ENCODE measurements at regions not wholly inside any gene's neighbourhood (a gene's known extent, or its start where the extent isn't known, plus 50 kb on each side); places are given as distances from the start of the nearest gene placed in this dataset.

- in situ Hi-C loops (cut with HindIII; ENCODE audit: extremely low pct_ligation_motif_present, low pct_unique_long_range_greater_than_20kb): no loop called here
- Histone ChIP-seq H3K27me3 (ENCODE audit: control insufficient read depth in 1 of 2, insufficient read depth in 2 of 2, low read length in 2 of 2) (no peaks in the 10 kb centered on the region; a peak in 1 of 5 replicates), H3K27ac (ENCODE audit: extremely low read length, insufficient read depth, low read length) (no peak overlapping the region), H3K4me1 (ENCODE audit: insufficient read depth, low read length) (no peaks in the 10 kb centered on the region), H3K36me3 (replicated peaks in 1 of 2; ENCODE audit: control insufficient read depth in 1 of 2, insufficient read depth in 2 of 2, low read length in 2 of 2) (no peaks in the 10 kb centered on the region), H3K4me2 (ENCODE audit: low read depth, low read length) (no peak overlapping the region), H3K4me3 (replicated peaks in 1 of 3; ENCODE audit: insufficient read depth in 1 of 3, low read depth in 2 of 3, low read length in 3 of 3) (no peak overlapping the region), H3K9ac (ENCODE audit: insufficient read depth, low read depth, low read length) (no peak overlapping the region), H3K9me3 (ENCODE audit: low read length) (no peaks in the 10 kb centered on the region), H2AFZ (ENCODE audit: low read length) (no peak overlapping the region), H3K79me2 (ENCODE audit: insufficient read depth, low read length) (no peaks in the 10 kb centered on the region), H4K20me1 (ENCODE audit: insufficient read depth, low read length) (no peaks in the 10 kb centered on the region)
- FAIRE-seq (no peak), DNase-seq (ENCODE audit: low spot score) (no peak), ATAC-seq (no peak)
- no TSS peak for BruUV-seq (replicated peaks)
- WGBS (ENCODE audit: low lambda C conversion rate): 48% methylated on average over 1 of the region's 1 CpG
- POLR2A ChIA-PET: no interaction called here
- intact Hi-C loops (cut with micrococcal nuclease; ENCODE audit: unreplicated experiment): no loop called here
- CTCF ChIA-PET (ENCODE audit: low intra/inter-chr PET ratio, low total read pairs): no interaction called here
- no peak for TF ChIP-seq EED (CRISPR knock-in tag; IDR thresholded peaks at IDR 0.05)
- no peak for TF ChIP-seq STAG1 (CRISPR knock-in tag; IDR thresholded peaks at IDR 0.05)
- no peak for TF ChIP-seq RXRB (CRISPR knock-in tag; IDR thresholded peaks at IDR 0.05; ENCODE audit: borderline replicate concordance)
- TF ChIP-seq HNRNPH1 (optimal IDR thresholded peaks at IDR 0.05; ENCODE audit: low read depth, low read length): no peak
- no peak for TF ChIP-seq STAT6 (CRISPR knock-in tag; IDR thresholded peaks at IDR 0.05; ENCODE audit: borderline replicate concordance)
- TF ChIP-seq ZKSCAN8 (CRISPR knock-in tag; IDR thresholded peaks at IDR 0.05; ENCODE audit: borderline replicate concordance): no peak
- TF ChIP-seq HCFC1 (IDR thresholded peaks at IDR 0.05; ENCODE audit: low read depth, low read length): no peak
- TF ChIP-seq HMGXB3 (CRISPR knock-in tag; IDR thresholded peaks at IDR 0.05; ENCODE audit: borderline replicate concordance): no peak
- TF ChIP-seq ZNF557 (CRISPR knock-in tag; IDR thresholded peaks at IDR 0.05): no peak
- TF ChIP-seq MTA3 (CRISPR knock-in tag; IDR thresholded peaks at IDR 0.05): no peak
- no peak for TF ChIP-seq GMEB1 (CRISPR knock-in tag; IDR thresholded peaks at IDR 0.05; ENCODE audit: borderline replicate concordance)
- no peak for TF ChIP-seq JUNB (CRISPR knock-in tag; IDR thresholded peaks at IDR 0.05; ENCODE audit: borderline replicate concordance)
- TF ChIP-seq HMG20A (CRISPR knock-in tag; IDR thresholded peaks at IDR 0.05; ENCODE audit: borderline replicate concordance): no peak
- TF ChIP-seq ZNF770 (CRISPR knock-in tag; IDR thresholded peaks at IDR 0.05): no peak
- no peak for TF ChIP-seq IRF2 (CRISPR knock-in tag; IDR thresholded peaks at IDR 0.05)
Measured at GRCh38 chr5:124303366-124303765, 443.1 kb downstream of the ZNF608 start.
